ENCODE measurements at regions not wholly inside any gene's neighbourhood (a gene's known extent, or its start where the extent isn't known, plus 50 kb on each side); places are given as distances from the start of the nearest gene placed in this dataset.

- no peak overlapping the region for H3K27ac ChIP-seq (ENCODE audit: insufficient read length, low read depth, low read length)
- TF ChIP-seq CTCF (conservative IDR thresholded peaks at IDR 0.05) = no peak
- no peak overlapping the region for H3K4ac ChIP-seq (ENCODE audit: low read depth, low read length)
- H2BK120ac ChIP-seq (ENCODE audit: low read depth, low read length, poor library complexity, severe bottlenecking) = no peak overlapping the region
- H3K9me3 ChIP-seq (ENCODE audit: control insufficient read depth, low read depth, low read length) = no peaks in the 10 kb centered on the region
- no peaks in the 10 kb centered on the region for H4K20me1 ChIP-seq (ENCODE audit: control insufficient read depth, insufficient read depth, insufficient read length)
- H3K9me3 Mint-ChIP-seq = no peaks in the 10 kb centered on the region
- no peak overlapping the region for H2BK12ac ChIP-seq (ENCODE audit: insufficient read length, low read depth, low read length)
- no CpG with 5 or more reads among the region's 2 CpGs for WGBS (ENCODE audit: extremely low coverage, insufficient read length, low lambda C conversion rate)
- no peaks in the 10 kb centered on the region for H3K23me2 ChIP-seq (ENCODE audit: insufficient read length, low read depth, low read length, poor library complexity, severe bottlenecking)
- H3K79me1 ChIP-seq (ENCODE audit: insufficient read depth, low read depth, low read length, poor library complexity, severe bottlenecking) = no peaks in the 10 kb centered on the region
- no peak overlapping the region for H3T11ph ChIP-seq (ENCODE audit: low read length)
- H3K4me1 Mint-ChIP-seq = peaks cover 8% of the 10 kb centered on the region in 2 experiments
- no peaks in the 10 kb centered on the region for H3K36me3 Mint-ChIP-seq (ENCODE audit: insufficient read depth in 1 of 3, low read depth in 3 of 3)
- no peak overlapping the region for H2AK5ac ChIP-seq (ENCODE audit: insufficient read length, low read length)
- no peak overlapping the region for H4K5ac ChIP-seq (ENCODE audit: insufficient read length, low read depth, low read length)
- no peak overlapping the region for H4K91ac ChIP-seq (ENCODE audit: insufficient read length, low read depth, low read length)
- H2AFZ ChIP-seq (ENCODE audit: low read length) = no peak overlapping the region
- H3K27ac Mint-ChIP-seq = no peak overlapping the region
- H3K79me2 ChIP-seq (ENCODE audit: insufficient read depth, low read length) = no peaks in the 10 kb centered on the region
- H3K56ac ChIP-seq (ENCODE audit: insufficient read length, low read depth, low read length) = no peak overlapping the region
- H3K27me3 ChIP-seq (ENCODE audit: insufficient read depth, low read length) = no peaks in the 10 kb centered on the region
- H3K4me1 ChIP-seq (ENCODE audit: insufficient read depth, low read length) = no peaks in the 10 kb centered on the region; the same call in 1 of the 2 replicates
- no peak overlapping the region for H3K18ac ChIP-seq (ENCODE audit: insufficient read length, low read depth, low read length)
- H3K9ac ChIP-seq (ENCODE audit: extremely low read depth, insufficient read length, low read length) = no peak overlapping the region
- no peak overlapping the region for H4K8ac ChIP-seq (replicated peaks; ENCODE audit: insufficient read length, low read depth, low read length)
- DNase-seq = no peak
- no peak overlapping the region for H2BK15ac ChIP-seq (ENCODE audit: low read depth, low read length)
- no peak overlapping the region for H3K14ac ChIP-seq (ENCODE audit: insufficient read depth, low read length)
- H3K23ac ChIP-seq (ENCODE audit: insufficient read length, low read depth, low read length) = no peak overlapping the region
- H3K4me2 ChIP-seq (ENCODE audit: insufficient read depth, insufficient read length, low read length) = no peak overlapping the region
- no peak overlapping the region for H2BK20ac ChIP-seq (ENCODE audit: low read depth, low read length, poor library complexity, severe bottlenecking)
- peaks cover 5% of the 10 kb centered on the region for H3K27me3 Mint-ChIP-seq (ENCODE audit: low read depth)
- no peak overlapping the region for H2BK5ac ChIP-seq (ENCODE audit: insufficient read length, low read length)
- H3K4me3 Mint-ChIP-seq = no peak overlapping the region
Measured at GRCh38 chr5:56516035-56516434, 282.9 kb upstream of the ANKRD55 start.

Measured in H9 (cell line).